TTC549 (cell line): ENCODE measurements at regions not wholly inside any gene's neighbourhood (a gene's known extent, or its start where the extent isn't known, plus 50 kb on each side); places are given as distances from the start of the nearest gene placed in this dataset.

Experiments
- FAIRE-seq: peaks from 2 replicates; lab custom pipeline; 2012; peaks lifted over from hg19 to GRCh38; lab: Jason Lieb, UNC

DNA sequence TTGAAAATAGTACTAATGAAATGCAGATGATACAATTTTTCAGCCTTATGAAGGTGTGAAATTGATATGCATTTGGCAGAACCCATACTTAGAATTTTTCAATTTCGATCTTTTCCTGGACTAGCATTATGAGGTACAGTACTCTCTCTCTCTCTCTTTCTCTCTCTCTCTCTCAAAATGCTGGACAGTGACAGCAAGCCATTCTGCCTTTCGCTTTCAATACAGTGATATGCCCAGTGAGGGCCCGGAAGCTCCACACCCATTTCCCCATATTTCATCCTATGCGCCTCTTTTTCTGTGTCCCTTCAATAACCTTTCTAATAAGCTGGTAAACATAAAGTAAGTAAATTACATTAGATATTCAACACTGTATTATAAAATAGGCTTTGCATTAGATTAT lies 595.0 kb upstream of the UBE2E2 start:
- no peak for FAIRE-seq

- FAIRE-seq: no peak
Observed at GRCh38 chr3:22608721-22609120, 594.4 kb upstream of the UBE2E2 start.

DNA sequence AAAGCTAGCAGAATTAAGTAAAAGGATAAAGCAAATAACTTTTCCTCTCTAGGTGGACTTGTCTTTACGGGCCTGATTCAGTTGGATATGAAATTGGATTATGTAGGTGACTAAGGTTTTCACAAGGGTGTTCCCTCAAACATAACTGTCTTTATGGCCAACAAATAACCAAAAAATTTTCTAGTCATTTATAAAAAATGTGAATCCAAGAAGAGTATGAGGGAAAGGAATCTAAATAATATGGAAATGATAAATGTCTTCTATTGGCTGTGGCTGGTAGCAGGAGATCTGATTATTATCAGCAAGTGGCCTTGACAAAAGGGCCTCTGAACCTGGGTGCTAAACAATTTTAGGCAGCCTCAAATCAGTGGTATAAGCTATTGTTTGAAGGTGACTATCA lies 594.0 kb upstream of the UBE2E2 start:
- FAIRE-seq: no peak

GRCh38 chr3:22612927-22613326 lies 590.2 kb upstream of the UBE2E2 start:
- FAIRE-seq: no peak

GRCh38 chr3:22615790-22616189 lies 587.3 kb upstream of the UBE2E2 start:
- no peak for FAIRE-seq

DNA sequence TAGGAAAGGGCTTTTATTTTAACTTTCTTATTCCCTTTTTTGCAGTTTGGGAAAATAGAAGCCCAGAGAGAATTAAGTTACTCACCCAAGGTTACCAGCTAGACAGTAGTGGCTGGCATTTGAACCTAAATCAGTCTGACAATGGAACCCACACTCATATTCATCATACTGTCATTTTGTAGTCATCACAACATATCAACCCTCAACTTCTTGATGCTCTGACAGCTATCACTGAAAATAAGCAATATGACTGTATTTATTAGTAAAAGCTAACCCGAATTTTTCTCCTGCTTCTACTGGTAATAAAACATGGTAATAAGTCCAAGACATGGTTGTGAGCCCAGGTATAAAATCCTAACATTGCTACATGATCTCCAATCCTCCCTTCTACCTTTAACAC lies 585.8 kb upstream of the UBE2E2 start:
- FAIRE-seq: no peak

GRCh38 chr3:22620498-22620897 lies 582.6 kb upstream of the UBE2E2 start:
- FAIRE-seq: no peak

DNA sequence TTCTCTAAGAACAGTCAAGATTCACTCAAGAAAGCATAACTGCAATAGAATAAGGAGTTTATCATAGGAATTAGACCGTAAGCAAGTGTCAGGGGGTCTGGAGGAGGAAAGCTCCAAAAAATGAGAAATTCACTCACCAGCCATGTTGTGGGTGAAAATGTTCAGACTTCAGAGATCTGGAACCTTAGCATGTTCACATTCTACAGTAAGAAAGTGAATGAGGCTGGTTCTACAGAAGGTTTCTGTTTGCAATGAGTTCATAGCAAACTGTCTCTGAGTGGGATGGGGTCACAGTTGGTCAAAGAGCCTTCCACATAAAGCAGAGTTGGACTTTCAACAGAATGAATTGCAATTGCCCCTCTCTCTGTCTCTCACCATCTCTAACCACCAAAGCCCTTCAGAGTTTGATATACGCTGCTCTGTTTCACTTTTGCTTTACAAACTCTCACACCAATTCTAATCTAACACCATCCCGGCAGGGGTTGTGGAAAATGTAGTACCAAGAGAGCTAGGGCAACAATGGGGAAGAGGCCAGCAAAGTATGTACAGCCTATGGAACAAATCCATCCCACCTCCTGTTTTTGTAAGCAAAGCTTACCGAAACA lies 581.8 kb upstream of the UBE2E2 start:
- no peak for FAIRE-seq

DNA sequence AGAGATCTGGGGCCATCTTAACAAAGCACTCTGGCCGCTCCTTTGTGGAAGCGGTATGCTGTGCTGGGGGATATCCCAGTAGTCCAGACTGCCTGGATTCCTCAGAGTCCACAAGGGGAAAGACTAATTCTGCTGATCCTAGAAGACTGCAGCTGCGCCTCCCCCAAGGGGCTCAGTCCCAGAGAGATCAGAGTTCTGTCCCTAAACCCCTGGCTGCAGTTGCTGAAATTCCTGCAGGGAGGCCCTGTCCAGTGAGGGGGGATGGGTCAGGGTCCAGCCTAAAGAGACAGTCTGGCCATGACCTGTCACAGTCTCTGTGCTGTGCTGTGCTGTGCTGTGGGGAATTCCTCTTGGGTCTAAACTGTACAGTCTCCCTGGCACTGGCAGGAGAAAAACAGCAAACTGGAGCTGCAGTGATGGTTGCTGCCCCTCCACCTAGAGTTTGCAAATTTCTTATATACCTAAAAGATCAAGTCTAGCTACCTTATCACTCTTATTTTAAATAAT lies 575.1 kb upstream of the UBE2E2 start:
- no peak for FAIRE-seq

GRCh38 chr3:22632536-22632935 lies 570.6 kb upstream of the UBE2E2 start:
- no peak for FAIRE-seq

DNA sequence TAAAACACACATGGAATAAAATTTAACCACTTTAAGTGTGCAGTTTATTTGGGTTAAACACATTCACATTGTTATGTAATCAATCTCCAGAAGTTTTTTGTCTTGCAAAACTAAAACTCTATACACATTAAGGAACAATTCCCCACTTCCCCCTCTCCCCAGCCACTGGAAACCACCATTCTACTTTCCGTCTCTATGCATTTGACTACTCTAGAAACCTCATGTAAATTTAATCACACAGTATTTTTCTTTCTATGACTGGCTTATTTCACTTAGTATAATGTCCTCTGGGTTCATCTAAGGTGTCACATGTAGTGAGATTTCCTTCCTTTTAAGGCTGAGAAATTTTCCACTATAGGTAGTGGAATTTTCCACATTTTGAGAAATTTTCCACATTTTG lies 568.7 kb upstream of the UBE2E2 start:
- FAIRE-seq: no peak

- no peak for FAIRE-seq
Observed at GRCh38 chr3:22659651-22660475, 543.3 kb upstream of the UBE2E2 start.

DNA sequence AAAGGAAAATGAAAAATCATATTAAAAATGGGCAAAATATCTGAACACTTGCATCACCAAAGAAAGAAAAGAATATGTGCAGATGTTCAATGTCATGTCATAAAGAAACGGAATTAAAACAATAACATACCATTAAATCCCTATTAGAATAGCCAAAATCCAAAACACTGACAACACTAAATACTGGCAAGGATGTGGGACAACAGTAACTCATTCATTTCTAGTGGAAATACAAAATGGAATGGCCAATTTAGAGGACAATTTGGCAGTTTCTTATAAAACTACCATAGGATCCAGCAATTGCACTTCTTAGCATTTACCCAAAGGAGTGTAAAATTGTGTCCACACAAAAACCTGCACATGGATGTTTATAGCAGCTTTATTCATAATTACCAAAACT lies 542.5 kb upstream of the UBE2E2 start:
- FAIRE-seq: no peak

DNA sequence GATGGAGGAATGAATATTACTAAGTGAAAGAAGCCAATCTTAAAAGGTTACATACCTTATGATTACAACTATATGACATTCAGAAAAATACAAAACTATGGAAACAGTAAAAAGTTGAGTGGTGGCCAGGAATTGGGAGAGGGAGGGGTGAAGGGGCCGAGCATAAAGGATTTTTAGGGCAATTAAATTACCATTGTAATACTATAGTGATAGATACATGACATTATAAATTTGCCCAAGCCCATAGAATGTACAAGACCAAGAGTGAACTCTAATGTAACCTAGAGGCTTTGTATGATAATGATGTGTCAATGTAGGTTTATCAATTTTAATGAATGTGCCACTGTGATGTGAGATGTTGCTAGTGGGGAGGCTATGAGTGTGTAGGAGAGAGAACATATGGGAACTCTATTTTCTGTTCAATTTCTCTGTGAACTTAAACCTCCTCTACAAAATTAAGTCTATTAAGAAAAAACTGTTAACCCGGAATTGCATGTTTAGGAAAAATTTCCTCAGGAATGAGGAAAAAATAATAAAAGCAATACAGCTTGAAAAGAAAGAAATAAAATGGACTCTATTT lies 541.9 kb upstream of the UBE2E2 start:
- no peak for FAIRE-seq

- FAIRE-seq: no peak
Observed at GRCh38 chr3:22665528-22665927, 537.6 kb upstream of the UBE2E2 start.

DNA sequence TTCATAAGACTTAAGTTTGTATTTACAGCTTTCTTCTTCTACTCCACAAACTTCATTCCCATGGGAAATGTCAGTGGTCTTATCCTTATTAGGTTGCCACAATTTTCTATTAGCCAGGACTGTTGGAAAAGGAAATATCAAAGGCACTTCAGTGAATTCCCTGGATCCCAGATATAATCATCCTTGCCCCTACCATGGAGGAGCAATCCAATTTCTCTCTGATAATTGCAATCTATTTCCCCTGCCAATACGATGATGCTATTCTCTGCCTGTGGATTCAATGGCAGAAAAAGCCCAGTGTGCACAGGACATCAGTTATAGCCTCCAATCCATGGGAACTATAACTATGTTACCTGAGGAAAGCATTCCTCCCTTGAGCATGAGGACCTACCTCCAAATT lies 536.4 kb upstream of the UBE2E2 start:
- FAIRE-seq: no peak

DNA sequence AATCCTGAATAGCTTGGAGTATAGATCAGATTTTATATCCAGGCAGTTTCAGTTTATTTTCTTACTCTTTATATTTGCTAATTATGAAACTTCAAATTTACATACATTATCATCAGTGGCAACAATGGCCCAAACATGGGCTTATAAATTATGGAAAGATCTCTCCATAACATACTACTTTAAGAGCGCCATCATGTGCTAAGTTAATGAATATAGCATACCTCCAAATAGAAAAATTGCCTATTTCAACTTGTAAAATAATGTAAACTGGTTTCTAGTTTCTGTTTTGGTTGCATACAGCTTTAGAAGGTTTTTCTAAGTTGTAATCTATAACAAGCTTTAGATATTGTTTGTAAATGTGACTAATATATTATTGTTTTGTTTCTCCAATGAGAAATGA lies 531.3 kb upstream of the UBE2E2 start:
- no peak for FAIRE-seq

- FAIRE-seq: no peak
Observed at GRCh38 chr3:22684739-22685138, 518.4 kb upstream of the UBE2E2 start.

DNA sequence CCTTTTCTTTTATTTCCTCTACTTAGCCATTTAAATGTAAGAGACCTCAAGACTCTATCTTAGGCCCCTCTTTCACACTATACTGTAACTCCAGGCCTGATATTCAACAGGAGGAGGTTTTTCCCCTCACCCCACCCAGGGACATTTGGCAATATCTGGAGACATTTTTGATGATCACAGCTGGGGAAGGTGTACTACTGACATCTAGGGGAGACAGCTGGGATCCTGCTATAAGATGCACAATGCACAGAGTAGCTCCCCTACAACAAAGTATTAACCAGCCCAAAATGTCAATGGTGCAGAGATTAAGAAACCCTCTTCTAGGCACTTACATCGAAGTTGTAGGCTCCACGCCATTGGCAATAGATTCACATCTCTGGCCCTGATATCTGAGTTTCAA lies 517.5 kb upstream of the UBE2E2 start:
- no peak for FAIRE-seq

- no peak for FAIRE-seq
Observed at GRCh38 chr3:22691407-22691806, 511.7 kb upstream of the UBE2E2 start.

DNA sequence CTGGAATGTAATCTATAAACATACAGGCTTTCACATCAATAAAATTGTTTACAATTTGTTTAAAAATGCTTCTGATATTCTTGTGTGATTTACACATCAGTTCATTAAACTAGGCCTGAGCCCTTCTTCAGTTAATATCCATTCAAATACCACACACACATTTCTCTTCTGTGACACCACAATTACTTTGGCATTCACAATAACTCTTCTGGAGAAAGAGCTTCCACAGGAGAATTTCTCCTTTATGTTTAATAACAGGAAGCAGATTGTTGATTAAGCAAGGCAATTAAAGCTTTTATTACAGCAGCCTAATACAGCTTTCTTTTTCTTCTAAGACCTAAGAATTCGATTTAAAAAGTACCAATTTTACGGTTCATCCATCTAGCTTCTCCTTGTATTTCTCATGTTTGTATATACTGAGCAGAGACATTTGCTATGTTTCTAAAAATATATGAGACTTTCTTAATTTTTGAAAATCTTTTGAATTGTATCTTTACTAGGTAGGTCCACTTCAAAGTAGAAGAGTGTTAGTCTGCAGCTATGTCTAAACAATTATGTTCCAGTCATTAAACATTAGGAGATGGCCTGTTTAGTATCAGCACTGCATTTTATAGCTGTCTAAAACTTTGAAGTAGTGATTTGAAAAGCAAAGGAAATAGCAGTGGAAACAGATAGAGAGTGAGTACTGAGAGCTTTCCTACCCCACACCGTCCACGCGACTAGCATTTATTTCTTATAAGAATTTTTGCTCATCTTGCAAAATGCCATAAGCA lies 511.1 kb upstream of the UBE2E2 start:
- FAIRE-seq: no peak

GRCh38 chr3:22700876-22701275 lies 502.3 kb upstream of the UBE2E2 start:
- FAIRE-seq: no peak

GRCh38 chr3:22704166-22704565 lies 499.0 kb upstream of the UBE2E2 start:
- no peak for FAIRE-seq
